Right lobe of liver (tissue), 4 donors: ENCODE measurements at regions not wholly inside any gene's neighbourhood (a gene's known extent, or its start where the extent isn't known, plus 50 kb on each side); places are given as distances from the start of the nearest gene placed in this dataset.

ENCODE experiments used
- CTCF ChIP-seq, 4 donors: fragments of 200-600 bp in 3 of 4; fragments of 450-650 bp in 1 of 4; IDR thresholded peaks; one replicate each; pipeline versions ENCODE4 v1.5.1 to v1.8.0; 2016 to 2022; ENCODE audit warnings: antibody characterized with exemption in 4 of 4, mild to moderate bottlenecking in 2 of 4
- POLR2A ChIP-seq: fragments of 450-650 bp; IDR thresholded peaks from one replicate; pipeline ENCODE4 v1.6.1; 2017; ENCODE audit warnings: antibody characterized with exemption, mild to moderate bottlenecking
- donor health status: DM: no; HTN: no; CAD: no.
- donor health status: DM: no; HTN: no; CAD: no.
- donor health status: DM: no; HTN: yes; CAD: no.

- TF ChIP-seq CTCF (IDR thresholded peaks at IDR 0.05) (no peak), POLR2A (no peak)
These were observed 820.8 kb downstream of the MTRR start for GRCh38 chr5:8689773-8690172.
